Upper lobe of left lung (tissue), 6 donors: ENCODE measurements at regions not wholly inside any gene's neighbourhood (a gene's known extent, or its start where the extent isn't known, plus 50 kb on each side); places are given as distances from the start of the nearest gene placed in this dataset.

Experiments used
- ATAC-seq, 2 donors: fragments of 200-7000 bp; cut with Tn5 transposase; one replicate each; pipeline ENCODE4 v1.9.1; 2022; ENCODE audit warnings: mild to moderate bottlenecking in 2 of 2, moderate library complexity in 2 of 2; ENCODE audit not compliant: low FRiP score in 2 of 2
- DNase-seq, 2 donors: peaks; one replicate each; pipeline ENCODE4 v3.0.0-alpha.2; 2019 to 2020
- H3K27ac ChIP-seq, 4 donors: fragments of 200-600 bp; sonication (generic); one replicate each; pipeline ENCODE4 v1.5.1; 2016 to 2019
- H3K27me3 ChIP-seq, 4 donors: fragments of 200-600 bp; sonication (generic); one replicate each; pipeline ENCODE4 v1.5.1; 2017 to 2019
- H3K36me3 ChIP-seq, 4 donors: fragments of 200-600 bp; sonication (generic); one replicate each; pipeline ENCODE4 v1.5.1; 2016 to 2019
- H3K4me1 ChIP-seq, 4 donors: fragments of 200-600 bp; sonication (generic); one replicate each; pipeline ENCODE4 v1.5.1; 2018 to 2019
- H3K4me3 ChIP-seq, 4 donors: fragments of 200-600 bp; sonication (generic); one replicate each; pipeline ENCODE4 v1.5.1; 2017 to 2019; ENCODE audit warnings: mild to moderate bottlenecking in 2 of 4, moderate library complexity in 1 of 4
- H3K9me3 ChIP-seq, 4 donors: fragments of 200-600 bp; sonication (generic); one replicate each; pipeline ENCODE4 v1.5.1; 2018 to 2019
- CTCF ChIP-seq, 6 experiments: fragments of 450-650 bp in 4 of 6; fragments of 200-600 bp in 2 of 6; sonication (generic) in 2 of 6; IDR thresholded peaks; one replicate each; pipeline ENCODE4 v1.5.1; 2016 to 2019; ENCODE audit warnings: antibody characterized with exemption in 6 of 6
- EP300 ChIP-seq, 4 donors: sonication (generic); formaldehyde crosslinking; IDR thresholded peaks; one replicate each; pipeline ENCODE4 v1.5.1; 2017; ENCODE audit warnings: antibody characterized with exemption in 4 of 4, control low read depth in 2 of 4
- POLR2A ChIP-seq, 4 donors: fragments of 450-650 bp; IDR thresholded peaks; one replicate each; pipeline ENCODE4 v1.5.1; 2016 to 2017; ENCODE audit warnings: antibody characterized with exemption in 4 of 4, mild to moderate bottlenecking in 2 of 4
- POLR2AphosphoS5 ChIP-seq, 2 donors: sonication (generic); formaldehyde crosslinking; IDR thresholded peaks; one replicate each; pipeline ENCODE4 v1.5.1; 2017; ENCODE audit warnings: antibody characterized with exemption in 2 of 2
- WGBS, 2 donors: methylation state at CpG; one replicate each; pipeline ENCODE4 v1.1.5; 2017 to 2018; 5-methylcytosine and 5-hydroxymethylcytosine counted together
- donor health status: DM: no; HTN: no; CAD: no; lungs with moderate emphysema.
- donor health status: DM: no; HTN: yes; CAD: no; lungs with severe emphysema.

- peaks cover 0 to 4% (median 0%) of the 10 kb centered on the region in 4 donors for H3K4me1 ChIP-seq
- peak in 1 of 2 donors; percentile 25 for DNase-seq
- no peak overlapping the region for H3K4me3 ChIP-seq
- peak in 1 of 2 donors; percentile 52 for ATAC-seq
- no peaks in the 10 kb centered on the region for H3K27me3 ChIP-seq
- no peak for TF ChIP-seq EP300 (IDR thresholded peaks at IDR 0.05)
- no peaks in the 10 kb centered on the region for H3K36me3 ChIP-seq
- H3K9me3 ChIP-seq: no peaks in the 10 kb centered on the region
- 53 to 60% methylated on average over 8 of the region's 8 CpGs for WGBS, 2 donors
- no peak overlapping the region for H3K27ac ChIP-seq
Measured at GRCh38 chr3:153752405-153753027, 368.7 kb upstream of the ARHGEF26 start.

- DNase-seq (no peak), ATAC-seq (no peak)
- Histone ChIP-seq H3K4me1 (peaks cover 0 to 4% (median 0%) of the 10 kb centered on the region in 4 donors), H3K36me3 (no peaks in the 10 kb centered on the region), H3K27ac (no peak overlapping the region), H3K4me3 (no peak overlapping the region), H3K9me3 (no peaks in the 10 kb centered on the region), H3K27me3 (no peaks in the 10 kb centered on the region)
- no peak for TF ChIP-seq EP300 (IDR thresholded peaks at IDR 0.05)
- 62 to 65% methylated on average over 2 of the region's 2 CpGs for WGBS, 2 donors
Measured at GRCh38 chr3:153753035-153753434, 368.2 kb upstream of the ARHGEF26 start.

- ATAC-seq: no peak
- no peak for DNase-seq
- no peaks in the 10 kb centered on the region for H3K9me3 ChIP-seq
- no peak overlapping the region for H3K27ac ChIP-seq
- TF ChIP-seq POLR2AphosphoS5 (IDR thresholded peaks at IDR 0.05) (no peak), CTCF (IDR thresholded peaks at IDR 0.05) (no peak), EP300 (IDR thresholded peaks at IDR 0.05) (no peak), POLR2A (IDR thresholded peaks at IDR 0.05) (no peak)
- no peaks in the 10 kb centered on the region for H3K36me3 ChIP-seq
- no peaks in the 10 kb centered on the region for H3K27me3 ChIP-seq
- peaks cover 0 to 4% (median 0%) of the 10 kb centered on the region in 4 donors for H3K4me1 ChIP-seq
- H3K4me3 ChIP-seq: no peak overlapping the region
Measured at GRCh38 chr3:153756816-153757215, 364.4 kb upstream of the ARHGEF26 start.

GRCh38 chr3:153757839-153758238, 363.4 kb upstream of the ARHGEF26 start:
- H3K4me3 ChIP-seq: no peak overlapping the region
- no peaks in the 10 kb centered on the region for H3K27me3 ChIP-seq
- ATAC-seq (no peak), DNase-seq (no peak)
- no peaks in the 10 kb centered on the region for H3K9me3 ChIP-seq
- TF ChIP-seq EP300 (IDR thresholded peaks at IDR 0.05) (no peak), POLR2AphosphoS5 (IDR thresholded peaks at IDR 0.05) (no peak)
- 93 to 94% methylated on average over 3 of the region's 3 CpGs for WGBS, 2 donors
- no peak overlapping the region for H3K27ac ChIP-seq
- no peaks in the 10 kb centered on the region for H3K36me3 ChIP-seq
- no peaks in the 10 kb centered on the region for H3K4me1 ChIP-seq

GRCh38 chr3:153760948-153761347, 360.2 kb upstream of the ARHGEF26 start:
- H3K4me1 ChIP-seq: no peaks in the 10 kb centered on the region
- no peaks in the 10 kb centered on the region for H3K9me3 ChIP-seq
- 83% methylated on average over 5 of the region's 5 CpGs for WGBS, 2 donors
- no peak overlapping the region for H3K27ac ChIP-seq
- H3K27me3 ChIP-seq: no peaks in the 10 kb centered on the region
- TF ChIP-seq POLR2A (IDR thresholded peaks at IDR 0.05): no peak
- TF ChIP-seq POLR2AphosphoS5 (IDR thresholded peaks at IDR 0.05): no peak
- TF ChIP-seq CTCF (IDR thresholded peaks at IDR 0.05): no peak
- TF ChIP-seq EP300 (IDR thresholded peaks at IDR 0.05): no peak
- DNase-seq (no peak), ATAC-seq (no peak)
- no peak overlapping the region for H3K4me3 ChIP-seq
- no peaks in the 10 kb centered on the region for H3K36me3 ChIP-seq

- Histone ChIP-seq H3K27me3 (no peaks in the 10 kb centered on the region), H3K4me3 (no peak overlapping the region), H3K9me3 (no peaks in the 10 kb centered on the region), H3K36me3 (no peaks in the 10 kb centered on the region), H3K27ac (no peak overlapping the region), H3K4me1 (no peaks in the 10 kb centered on the region)
- TF ChIP-seq EP300 (IDR thresholded peaks at IDR 0.05) (no peak), POLR2A (IDR thresholded peaks at IDR 0.05) (no peak), CTCF (IDR thresholded peaks at IDR 0.05) (no peak), POLR2AphosphoS5 (IDR thresholded peaks at IDR 0.05) (no peak)
- ATAC-seq: no peak
- 85 to 89% methylated on average over 6 of the region's 6 CpGs for WGBS, 2 donors
- DNase-seq: no peak
Measured at GRCh38 chr3:153762411-153763235, 358.6 kb upstream of the ARHGEF26 start.
